Type B pancreatic cell (in vitro differentiated cells): ENCODE measurements at regions not wholly inside any gene's neighbourhood (a gene's known extent, or its start where the extent isn't known, plus 50 kb on each side); places are given as distances from the start of the nearest gene placed in this dataset.
A peak's percentile ranks its signal among the peaks of the same experiment; 100 is the strongest.

Experiments used
- DNase-seq: peaks from one replicate; pipeline ENCODE4 v3.0.0; 2021; ENCODE audit warnings: mixed read lengths; ENCODE audit not compliant: unreplicated experiment; ENCODE audit errors: extremely low spot score
- H3K27ac Mint-ChIP-seq: 2 replicates; pipeline ENCODE4 v1.8.0; 2021; ENCODE audit warnings: mild to moderate bottlenecking, mixed read lengths
- H3K27me3 Mint-ChIP-seq: 2 replicates; pipeline ENCODE4 v1.8.0; 2021; ENCODE audit warnings: mixed read lengths
- H3K36me3 Mint-ChIP-seq: 2 replicates; pipeline ENCODE4 v1.8.0; 2021; ENCODE audit warnings: mixed read lengths
- H3K4me1 Mint-ChIP-seq: one replicate; pipeline ENCODE4 v1.8.0; 2021; ENCODE audit warnings: mixed read lengths; ENCODE audit not compliant: unreplicated experiment
- H3K4me3 Mint-ChIP-seq: 2 replicates; pipeline ENCODE4 v1.8.0; 2021; ENCODE audit warnings: mild to moderate bottlenecking, mixed read lengths
- H3K9me3 Mint-ChIP-seq: 2 replicates; pipeline ENCODE4 v1.8.0; 2021; ENCODE audit warnings: mixed read lengths
- TF ChIP-seq, protein P1 (sequence below): fragments of 200-600 bp; sonication (generic); conservative IDR thresholded peaks from 2 replicates; pipeline ENCODE4 v1.5.0; 2021; ENCODE audit warnings: antibody characterized with exemption, mild to moderate bottlenecking

DNA sequence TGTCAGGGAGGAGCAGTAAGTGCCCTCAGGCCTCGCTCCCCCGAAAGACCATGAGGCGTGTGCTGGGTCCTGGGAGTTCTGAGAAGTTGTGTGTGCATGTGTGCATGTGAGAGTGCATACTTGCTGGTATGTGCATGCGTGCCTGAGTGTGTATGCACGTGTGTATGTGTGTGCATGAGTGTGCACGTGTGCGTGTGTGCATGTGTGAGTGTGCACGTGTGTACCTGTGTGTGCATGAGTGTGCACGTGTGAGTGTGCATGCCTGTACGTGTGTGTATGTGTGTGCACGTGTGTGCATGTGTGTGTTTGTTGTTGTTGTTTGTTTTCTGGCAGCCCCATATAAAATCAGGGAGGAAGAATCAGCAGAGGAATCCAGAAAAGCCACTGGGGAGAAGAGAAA is 426.7 kb downstream of the IRX2 start:
- Mint-ChIP-seq H3K4me1 (peaks cover 8% of the 10 kb centered on the region), H3K4me3 (no peak overlapping the region), H3K36me3 (no peaks in the 10 kb centered on the region), H3K27me3 (peaks cover 11% of the 10 kb centered on the region), H3K27ac (no peak overlapping the region), H3K9me3 (no peaks in the 10 kb centered on the region)
- TF ChIP-seq, protein P1, sequence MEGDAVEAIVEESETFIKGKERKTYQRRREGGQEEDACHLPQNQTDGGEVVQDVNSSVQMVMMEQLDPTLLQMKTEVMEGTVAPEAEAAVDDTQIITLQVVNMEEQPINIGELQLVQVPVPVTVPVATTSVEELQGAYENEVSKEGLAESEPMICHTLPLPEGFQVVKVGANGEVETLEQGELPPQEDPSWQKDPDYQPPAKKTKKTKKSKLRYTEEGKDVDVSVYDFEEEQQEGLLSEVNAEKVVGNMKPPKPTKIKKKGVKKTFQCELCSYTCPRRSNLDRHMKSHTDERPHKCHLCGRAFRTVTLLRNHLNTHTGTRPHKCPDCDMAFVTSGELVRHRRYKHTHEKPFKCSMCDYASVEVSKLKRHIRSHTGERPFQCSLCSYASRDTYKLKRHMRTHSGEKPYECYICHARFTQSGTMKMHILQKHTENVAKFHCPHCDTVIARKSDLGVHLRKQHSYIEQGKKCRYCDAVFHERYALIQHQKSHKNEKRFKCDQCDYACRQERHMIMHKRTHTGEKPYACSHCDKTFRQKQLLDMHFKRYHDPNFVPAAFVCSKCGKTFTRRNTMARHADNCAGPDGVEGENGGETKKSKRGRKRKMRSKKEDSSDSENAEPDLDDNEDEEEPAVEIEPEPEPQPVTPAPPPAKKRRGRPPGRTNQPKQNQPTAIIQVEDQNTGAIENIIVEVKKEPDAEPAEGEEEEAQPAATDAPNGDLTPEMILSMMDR: no peak
- DNase-seq: no peak

DNA sequence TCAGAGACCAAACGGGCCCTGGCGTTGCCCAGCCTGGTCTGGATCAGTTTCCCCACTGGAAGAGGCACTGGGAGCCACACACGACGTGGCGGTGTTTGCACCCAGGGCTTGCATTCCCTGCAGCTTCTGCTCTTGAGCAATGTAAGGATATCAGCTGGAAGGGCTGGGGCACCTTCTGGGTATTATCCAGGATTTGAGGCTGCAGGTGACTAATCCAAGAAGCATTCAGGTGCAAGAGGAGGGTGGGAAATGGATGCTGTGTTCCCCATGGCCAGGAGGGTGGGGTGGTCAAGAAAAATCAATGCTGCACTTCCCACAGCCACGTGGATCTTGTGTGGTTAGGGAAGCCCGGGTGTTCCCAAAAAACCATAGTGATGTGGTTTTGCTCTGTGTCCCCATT is 430.9 kb downstream of the IRX2 start:
- Mint-ChIP-seq H3K27me3 (peaks cover 4% of the 10 kb centered on the region), H3K27ac (no peak overlapping the region), H3K4me3 (no peak overlapping the region), H3K36me3 (no peaks in the 10 kb centered on the region), H3K4me1 (no peaks in the 10 kb centered on the region), H3K9me3 (no peaks in the 10 kb centered on the region)
- DNase-seq: no peak
- TF ChIP-seq, protein P1: no peak

DNA sequence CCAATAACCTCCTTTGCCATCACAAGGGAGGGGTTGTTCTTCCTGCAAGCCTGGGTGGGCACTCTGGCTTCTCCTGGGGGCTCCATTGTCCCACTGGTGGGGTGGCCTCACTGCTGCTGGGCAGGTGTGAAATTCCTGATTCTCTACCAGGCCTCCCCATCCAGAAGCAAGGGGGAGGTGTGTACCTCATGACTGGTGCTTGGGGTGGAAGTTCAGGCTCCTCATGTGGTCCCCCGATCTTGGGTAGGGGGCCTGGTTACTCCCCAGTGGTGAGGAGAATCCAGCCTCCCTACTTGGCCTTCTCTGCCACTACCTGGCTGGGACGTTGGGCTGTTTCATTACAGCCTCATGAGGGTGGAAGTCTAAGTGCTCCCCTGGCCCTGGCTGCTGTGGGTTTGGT is 433.9 kb downstream of the IRX2 start:
- TF ChIP-seq, protein P1: no peak
- H3K4me1 Mint-ChIP-seq: no peaks in the 10 kb centered on the region
- no peak for DNase-seq
- H3K9me3 Mint-ChIP-seq: no peaks in the 10 kb centered on the region
- no peak overlapping the region for H3K4me3 Mint-ChIP-seq
- no peaks in the 10 kb centered on the region for H3K36me3 Mint-ChIP-seq
- H3K27ac Mint-ChIP-seq: no peak overlapping the region
- H3K27me3 Mint-ChIP-seq: no peaks in the 10 kb centered on the region

DNA sequence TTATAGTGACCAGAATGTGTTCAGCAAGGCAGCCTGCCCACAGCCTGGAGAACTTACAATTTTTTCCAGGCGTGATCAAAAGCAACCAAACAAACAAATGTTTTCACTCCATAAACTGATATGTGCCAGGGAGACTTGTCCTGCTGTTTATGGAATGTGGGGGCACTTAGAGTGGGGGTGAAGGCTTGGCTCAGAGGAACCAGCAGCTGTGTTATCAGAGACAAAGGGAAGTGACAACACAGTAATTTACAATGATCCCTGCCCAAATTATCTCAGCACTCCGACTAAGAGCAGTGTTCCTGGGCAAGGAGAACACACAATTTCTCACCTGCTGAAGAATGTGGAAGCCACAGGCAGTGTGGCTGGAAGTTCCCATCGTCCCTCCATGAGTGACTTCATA is 429.1 kb upstream of the IRX4 start:
- Mint-ChIP-seq H3K9me3 (no peaks in the 10 kb centered on the region), H3K27me3 (peaks cover 2% of the 10 kb centered on the region), H3K4me1 (peaks cover 25% of the 10 kb centered on the region), H3K36me3 (no peaks in the 10 kb centered on the region), H3K27ac (peak overlapping the region; percentile 18), H3K4me3 (no peak overlapping the region)
- DNase-seq: no peak
- TF ChIP-seq, protein P1: no peak

DNA sequence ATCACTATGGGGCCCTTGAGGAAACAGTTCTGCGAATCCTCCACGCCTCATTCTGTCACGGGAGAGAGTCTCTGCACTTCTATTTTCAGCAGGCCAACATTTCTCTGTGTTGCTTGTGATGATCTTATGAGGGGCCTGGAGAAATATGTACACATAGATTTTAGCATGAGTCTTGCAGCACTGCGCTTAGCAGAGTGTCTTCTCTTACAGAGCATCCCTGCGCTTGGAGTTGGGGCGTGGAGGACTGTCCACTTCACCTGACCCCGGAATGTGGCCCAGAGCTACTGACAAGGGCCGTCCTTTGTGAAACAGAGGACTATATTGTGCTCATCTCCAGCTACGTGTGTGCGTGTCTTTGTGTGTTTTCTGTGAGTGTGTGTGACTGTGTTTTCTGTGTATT is 428.2 kb upstream of the IRX4 start:
- Mint-ChIP-seq H3K9me3 (no peaks in the 10 kb centered on the region), H3K36me3 (no peaks in the 10 kb centered on the region), H3K27me3 (peaks cover 2% of the 10 kb centered on the region), H3K4me3 (no peak overlapping the region), H3K4me1 (peaks cover 30% of the 10 kb centered on the region), H3K27ac (no peak overlapping the region)
- TF ChIP-seq, protein P1: no peak
- DNase-seq: no peak

DNA sequence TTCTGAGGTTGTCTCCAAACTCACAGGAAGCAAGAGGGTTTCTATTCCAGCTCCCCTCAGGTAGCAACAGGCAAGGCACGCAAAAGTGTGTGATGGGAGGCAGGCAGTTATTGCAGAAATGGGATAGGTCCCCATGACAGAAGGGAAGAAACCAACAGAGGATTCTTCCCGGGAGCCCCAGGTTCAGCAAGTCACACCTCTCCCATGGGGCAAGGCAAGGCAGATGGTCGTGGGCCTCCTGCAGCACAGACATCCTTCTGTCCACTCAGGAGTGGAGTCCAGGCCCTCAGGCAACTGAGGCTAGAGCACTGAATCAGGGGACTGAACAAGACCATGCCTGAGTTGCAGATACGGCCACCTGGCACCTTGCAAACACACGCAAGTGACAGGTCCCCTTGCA is 424.9 kb upstream of the IRX4 start:
- no peaks in the 10 kb centered on the region for H3K36me3 Mint-ChIP-seq
- H3K27ac Mint-ChIP-seq: no peak overlapping the region
- H3K4me3 Mint-ChIP-seq: no peak overlapping the region
- H3K27me3 Mint-ChIP-seq: peaks cover 11% of the 10 kb centered on the region
- peak; percentile 56 for DNase-seq
- TF ChIP-seq, protein P1: no peak
- H3K9me3 Mint-ChIP-seq: no peaks in the 10 kb centered on the region
- peaks cover 51% of the 10 kb centered on the region for H3K4me1 Mint-ChIP-seq
